D721Med (cell line): ENCODE measurements at regions not wholly inside any gene's neighbourhood (a gene's known extent, or its start where the extent isn't known, plus 50 kb on each side); places are given as distances from the start of the nearest gene placed in this dataset.

ENCODE experiments used
- DNase-seq: peaks from one replicate; pipeline ENCODE4 v3.0.0; 2011; ENCODE audit warnings: low spot score; ENCODE audit not compliant: insufficient read length
- FAIRE-seq: peaks from 2 replicates; lab custom pipeline; 2011; peaks lifted over from hg19 to GRCh38; lab: Jason Lieb, UNC
- TF ChIP-seq, protein P1 (sequence below): IDR thresholded peaks from 2 replicates; pipeline ENCODE4 v1.5.1; 2012; ENCODE audit warnings: mild to moderate bottlenecking, control low read depth; ENCODE audit not compliant: insufficient read depth; ENCODE audit errors: missing control alignments

DNA sequence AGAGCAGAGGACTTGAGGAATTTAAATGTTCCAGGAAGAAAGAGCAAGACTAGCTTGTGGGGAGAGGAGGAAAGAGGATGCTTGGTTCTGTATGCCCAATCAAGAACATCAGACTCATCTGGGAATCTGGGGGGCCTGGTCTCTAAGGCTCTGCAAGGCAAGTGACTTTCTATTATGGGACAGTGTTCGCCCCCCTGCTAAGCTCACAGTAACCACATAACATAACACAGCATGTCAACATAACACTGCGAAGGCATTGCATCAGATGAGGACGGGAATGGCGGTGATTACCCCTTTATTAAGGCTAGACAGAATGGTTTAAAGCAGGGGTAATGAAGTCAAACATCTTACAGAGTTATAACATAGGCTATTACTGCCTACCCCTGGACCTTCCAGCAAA lies 176.6 kb upstream of the IRX6 start:
- TF ChIP-seq, protein P1, sequence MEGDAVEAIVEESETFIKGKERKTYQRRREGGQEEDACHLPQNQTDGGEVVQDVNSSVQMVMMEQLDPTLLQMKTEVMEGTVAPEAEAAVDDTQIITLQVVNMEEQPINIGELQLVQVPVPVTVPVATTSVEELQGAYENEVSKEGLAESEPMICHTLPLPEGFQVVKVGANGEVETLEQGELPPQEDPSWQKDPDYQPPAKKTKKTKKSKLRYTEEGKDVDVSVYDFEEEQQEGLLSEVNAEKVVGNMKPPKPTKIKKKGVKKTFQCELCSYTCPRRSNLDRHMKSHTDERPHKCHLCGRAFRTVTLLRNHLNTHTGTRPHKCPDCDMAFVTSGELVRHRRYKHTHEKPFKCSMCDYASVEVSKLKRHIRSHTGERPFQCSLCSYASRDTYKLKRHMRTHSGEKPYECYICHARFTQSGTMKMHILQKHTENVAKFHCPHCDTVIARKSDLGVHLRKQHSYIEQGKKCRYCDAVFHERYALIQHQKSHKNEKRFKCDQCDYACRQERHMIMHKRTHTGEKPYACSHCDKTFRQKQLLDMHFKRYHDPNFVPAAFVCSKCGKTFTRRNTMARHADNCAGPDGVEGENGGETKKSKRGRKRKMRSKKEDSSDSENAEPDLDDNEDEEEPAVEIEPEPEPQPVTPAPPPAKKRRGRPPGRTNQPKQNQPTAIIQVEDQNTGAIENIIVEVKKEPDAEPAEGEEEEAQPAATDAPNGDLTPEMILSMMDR = no peak
- FAIRE-seq = no peak
- DNase-seq = no peak

DNA sequence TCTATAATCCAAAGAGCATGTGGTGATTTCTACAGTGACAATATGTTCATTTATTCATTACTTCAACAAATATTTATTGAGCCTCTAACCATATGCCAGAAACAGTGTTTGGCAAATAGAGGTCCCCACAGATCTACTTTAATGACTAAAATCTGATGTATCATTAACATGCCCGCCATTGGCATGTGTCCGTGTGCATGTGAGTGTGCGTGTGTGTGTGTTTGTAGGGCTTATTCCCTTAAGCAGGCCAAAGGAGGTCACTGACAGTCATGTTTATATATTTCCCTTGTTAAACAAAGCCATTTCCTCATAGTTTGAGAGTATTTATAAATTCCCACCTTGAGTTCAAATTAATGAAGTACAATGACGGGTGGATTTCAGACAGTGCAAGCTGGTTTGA lies 174.4 kb upstream of the IRX6 start:
- TF ChIP-seq, protein P1 = no peak
- FAIRE-seq (no peak), DNase-seq (no peak)

DNA sequence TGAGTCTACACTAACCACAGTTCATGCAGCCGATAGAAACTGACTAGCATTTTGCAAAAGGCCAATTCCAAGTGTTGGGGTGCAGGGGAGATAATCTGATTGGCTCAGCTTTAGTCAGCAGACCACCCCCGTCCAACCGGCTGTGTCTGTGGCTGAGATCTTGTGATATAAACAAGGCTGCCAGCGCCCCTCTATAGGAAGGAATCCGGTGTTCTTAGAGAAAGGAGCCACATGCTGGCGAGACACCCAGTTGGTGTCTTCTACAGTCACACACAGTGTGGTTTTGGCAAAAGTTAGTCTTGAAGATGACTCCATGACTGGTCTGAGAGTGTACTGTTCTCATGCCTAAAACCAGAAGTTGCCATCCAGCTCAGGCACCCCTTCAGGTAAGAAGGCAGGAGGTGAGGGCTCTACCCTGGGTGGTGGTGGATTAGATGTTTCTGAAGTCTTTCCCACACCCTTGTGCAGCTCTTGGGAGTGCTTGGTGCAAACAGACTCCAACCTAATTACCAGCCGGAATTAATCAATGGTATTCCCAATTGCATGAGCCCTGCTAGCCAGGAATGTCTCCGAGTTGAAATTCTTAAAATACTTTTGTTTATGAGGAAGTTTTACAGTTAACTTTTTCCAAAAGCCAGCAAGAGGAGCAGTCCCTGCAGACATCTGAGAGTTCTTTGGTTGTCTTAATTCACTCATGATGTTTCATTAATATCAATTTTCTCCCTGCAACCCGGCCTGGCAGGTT lies 172.3 kb upstream of the IRX6 start:
- FAIRE-seq = no peak
- TF ChIP-seq, protein P1 = no peak
- DNase-seq = no peak

- FAIRE-seq (no peak), DNase-seq (no peak)
- TF ChIP-seq, protein P1 = no peak
These were observed 171.1 kb upstream of the IRX6 start for GRCh38 chr16:55152875-55153390.

GRCh38 chr16:55154262-55154661 lies 169.7 kb upstream of the IRX6 start:
- TF ChIP-seq, protein P1 = no peak
- DNase-seq = no peak
- FAIRE-seq = no peak

DNA sequence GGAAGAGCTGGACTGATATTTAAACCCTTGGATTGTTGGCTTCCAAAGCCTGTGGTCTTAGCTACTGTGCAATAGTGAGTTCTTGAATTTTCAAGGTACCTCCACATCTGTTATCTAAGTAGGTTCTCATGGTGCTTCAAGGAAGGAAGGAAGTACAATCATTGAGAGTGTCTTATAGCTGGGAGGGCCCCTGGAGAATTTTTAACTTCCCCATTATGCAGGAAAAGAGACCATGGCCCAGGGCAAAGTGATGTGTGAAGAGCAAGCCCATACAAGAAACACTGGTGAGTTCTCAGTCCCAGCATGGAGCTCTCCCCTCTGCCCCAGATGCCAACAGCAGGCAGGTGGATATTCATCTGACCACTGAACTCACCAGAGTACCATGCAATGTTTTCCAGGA lies 169.0 kb upstream of the IRX6 start:
- TF ChIP-seq, protein P1 = no peak
- FAIRE-seq (no peak), DNase-seq (no peak)

GRCh38 chr16:55155815-55156214 lies 168.2 kb upstream of the IRX6 start:
- FAIRE-seq = no peak
- TF ChIP-seq, protein P1 = no peak
- no peak for DNase-seq
